IMR-90 (cell line): ENCODE measurements at regions not wholly inside any gene's neighbourhood (a gene's known extent, or its start where the extent isn't known, plus 50 kb on each side); places are given as distances from the start of the nearest gene placed in this dataset.

ENCODE experiments used
- ATAC-seq: fragments of 200-7000 bp; cut with Tn5 transposase; 2 replicates; pipeline ENCODE4 v1.9.1; 2020; ENCODE audit warnings: low read depth, mild to moderate bottlenecking, moderate library complexity
- BruUV-seq: library from RNA; stranded (reverse); fragments of 400-500 nt; replicated peaks from 2 replicates; lab custom pipeline; 2021; lab: Mats Ljungman, UMichigan
- CTCF ChIA-PET: fragments of 300-600 bp; formaldehyde crosslinking; extraction: SDS; loops from one replicate; lab custom pipeline; 2021; ENCODE audit warnings: antibody characterized with exemption; lab: Yijun Ruan, JAX
- POLR2A ChIA-PET: fragments of 300-600 bp; sonication (Branson Sonifier 250); formaldehyde crosslinking; loops from one replicate; lab custom pipeline; 2022; ENCODE audit warnings: antibody characterized with exemption; ENCODE audit not compliant: unreplicated experiment; lab: Charles Lee
- DNase-seq: peaks from one replicate; pipeline ENCODE4 v3.0.0; 2013
- H2AFZ ChIP-seq: replicated peaks from 2 replicates; pipeline ENCODE3; 2013; ENCODE audit warnings: low read length, mild to moderate bottlenecking; ENCODE audit not compliant: poor library complexity
- H2AK5ac ChIP-seq: 2 replicates; pipeline ENCODE4 v1.6.1; 2013; ENCODE audit warnings: low read depth, low read length, inconsistent platforms
- H2AK9ac ChIP-seq: replicated peaks from 2 replicates; pipeline ENCODE3; 2013; ENCODE audit warnings: mild to moderate bottlenecking, low read depth, low read length, moderate library complexity; ENCODE audit not compliant: poor library complexity
- H2BK120ac ChIP-seq: 2 replicates; pipeline ENCODE4 v1.6.1; 2013; ENCODE audit warnings: low read depth, low read length, inconsistent platforms
- H2BK15ac ChIP-seq: 3 replicates; pipeline ENCODE4 v1.6.1; 2013; ENCODE audit warnings: low read depth, low read length, inconsistent platforms
- H2BK20ac ChIP-seq: 2 replicates; pipeline ENCODE4 v1.6.1; 2013; ENCODE audit warnings: low read depth, mild to moderate bottlenecking, inconsistent platforms, low read length, moderate library complexity
- H2BK5ac ChIP-seq: 2 replicates; pipeline ENCODE4 v1.6.1; 2013; ENCODE audit warnings: mild to moderate bottlenecking, low read depth, low read length, inconsistent platforms; ENCODE audit not compliant: poor library complexity, severe bottlenecking
- H3K14ac ChIP-seq: replicated peaks from 2 replicates; pipeline ENCODE4 v1.6.1; 2013; ENCODE audit warnings: low read depth, low read length, inconsistent platforms
- H3K18ac ChIP-seq: 2 replicates; pipeline ENCODE4 v1.6.1; 2013; ENCODE audit warnings: low read depth, low read length, control low read depth
- H3K23ac ChIP-seq: 2 replicates; pipeline ENCODE4 v1.6.1; 2013; ENCODE audit warnings: low read depth, low read length, inconsistent platforms
- H3K27ac ChIP-seq: 2 replicates; pipeline ENCODE4 v1.5.1; 2013; ENCODE audit warnings: mild to moderate bottlenecking, control low read depth, low read length; ENCODE audit not compliant: insufficient read depth
- H3K27me3 ChIP-seq: 2 replicates; pipeline ENCODE4 v1.6.1; 2013; ENCODE audit warnings: low read length; ENCODE audit not compliant: control insufficient read depth, insufficient read depth
- H3K36me3 ChIP-seq: 2 replicates; pipeline ENCODE4 v1.6.1; 2013; ENCODE audit warnings: low read length, mixed read lengths; ENCODE audit not compliant: control insufficient read depth, insufficient read depth
- H3K4ac ChIP-seq: 2 replicates; pipeline ENCODE4 v1.6.1; 2013; ENCODE audit warnings: low read depth, low read length, inconsistent platforms
- H3K4me1 ChIP-seq: 2 replicates; pipeline ENCODE4 v1.6.1; 2013; ENCODE audit warnings: low read length, mixed read lengths; ENCODE audit not compliant: control insufficient read depth, insufficient read depth
- H3K4me2 ChIP-seq: 2 replicates; pipeline ENCODE4 v1.6.1; 2013; ENCODE audit warnings: low read depth, mild to moderate bottlenecking, control low read depth, low read length, moderate library complexity
- H3K4me3 ChIP-seq: 2 replicates; pipeline ENCODE4 v1.5.1; 2013; ENCODE audit warnings: low read depth, mild to moderate bottlenecking, control low read depth, low read length, moderate library complexity; ENCODE audit not compliant: insufficient read depth
- H3K56ac ChIP-seq: 2 replicates; pipeline ENCODE4 v1.6.1; 2013; ENCODE audit warnings: low read length, inconsistent platforms; ENCODE audit not compliant: insufficient read depth; ENCODE audit errors: extremely low read depth
- H3K79me1 ChIP-seq, 2 experiments: 2 replicates each; pipeline ENCODE4 v1.6.1; 2013; ENCODE audit warnings: low read length in 2 of 2, inconsistent platforms in 1 of 2, low read depth in 1 of 2
- H3K9ac ChIP-seq: 2 replicates; pipeline ENCODE4 v1.6.1; 2013; ENCODE audit warnings: low read depth, low read length, control low read depth
- H3K9me1 ChIP-seq: 2 replicates; pipeline ENCODE4 v1.6.1; 2013; ENCODE audit warnings: low read length, inconsistent platforms; ENCODE audit not compliant: insufficient read depth
- H3K9me3 ChIP-seq: 2 replicates; pipeline ENCODE4 v1.6.1; 2013; ENCODE audit warnings: low read length; ENCODE audit not compliant: control insufficient read depth, insufficient read depth
- H4K20me1 ChIP-seq: 2 replicates; pipeline ENCODE4 v1.6.1; 2013; ENCODE audit warnings: low read length, inconsistent platforms; ENCODE audit not compliant: insufficient read depth
- H4K5ac ChIP-seq: 2 replicates; pipeline ENCODE4 v1.6.1; 2013; ENCODE audit warnings: mild to moderate bottlenecking, low read depth, low read length, control low read depth
- H4K8ac ChIP-seq, 2 experiments: 2 replicates each; pipeline ENCODE4 v1.6.1; 2013; ENCODE audit warnings: low read depth in 2 of 2, low read length in 2 of 2, control low read depth in 1 of 2, inconsistent platforms in 1 of 2
- H4K91ac ChIP-seq: 2 replicates; pipeline ENCODE4 v1.6.1; 2013; ENCODE audit warnings: low read depth, low read length, inconsistent platforms; ENCODE audit not compliant: insufficient read depth
- BHLHE40 ChIP-seq: fragments of 150-350 bp; IDR thresholded peaks from 2 replicates; pipeline ENCODE4 v1.6.1; 2016; ENCODE audit warnings: mild to moderate bottlenecking, low read depth, low read length
- CEBPB ChIP-seq: IDR thresholded peaks from 2 replicates; pipeline ENCODE4 v1.6.1; 2012; ENCODE audit warnings: low read depth, low read length, improper control_type of control experiment
- CHD1 ChIP-seq: IDR thresholded peaks from 2 replicates; pipeline ENCODE4 v1.6.1; 2012; ENCODE audit warnings: low read depth, low read length, improper control_type of control experiment
- FOS ChIP-seq: fragments of 150-350 bp; IDR thresholded peaks from 2 replicates; pipeline ENCODE4 v1.6.1; 2016; ENCODE audit warnings: low read depth, low read length
- MAFK ChIP-seq: IDR thresholded peaks from 2 replicates; pipeline ENCODE4 v1.6.1; 2012; ENCODE audit warnings: low read depth, low read length, improper control_type of control experiment
- MAZ ChIP-seq: IDR thresholded peaks from 2 replicates; pipeline ENCODE4 v1.6.1; 2012; ENCODE audit warnings: low read depth, mild to moderate bottlenecking, low read length, improper control_type of control experiment, moderate library complexity, borderline replicate concordance
- MXI1 ChIP-seq: IDR thresholded peaks from 2 replicates; pipeline ENCODE4 v1.6.1; 2012; ENCODE audit warnings: low read depth, mild to moderate bottlenecking, low read length, moderate library complexity, borderline replicate concordance
- NFE2L2 ChIP-seq: fragments of 150-350 bp; IDR thresholded peaks from 2 replicates; pipeline ENCODE4 v1.6.1; 2016; ENCODE audit warnings: low read depth, mild to moderate bottlenecking, low read length
- POLR2A ChIP-seq: IDR thresholded peaks from 2 replicates; pipeline ENCODE4 v1.6.1; 2012; ENCODE audit warnings: mild to moderate bottlenecking, low read depth, low read length
- RAD21 ChIP-seq: IDR thresholded peaks from 2 replicates; pipeline ENCODE4 v1.6.1; 2012; ENCODE audit warnings: low read length, improper control_type of control experiment
- RCOR1 ChIP-seq: IDR thresholded peaks from 2 replicates; pipeline ENCODE4 v1.6.1; 2012; ENCODE audit warnings: mild to moderate bottlenecking, low read length, improper control_type of control experiment; ENCODE audit not compliant: insufficient replicate concordance
- RFX5 ChIP-seq: IDR thresholded peaks from 2 replicates; pipeline ENCODE4 v1.8.0; 2012; ENCODE audit warnings: low read depth, mild to moderate bottlenecking, low read length, moderate library complexity
- SMC3 ChIP-seq: fragments of 150-350 bp; IDR thresholded peaks from 2 replicates; pipeline ENCODE4 v1.6.1; 2016; ENCODE audit warnings: low read depth, mild to moderate bottlenecking, antibody characterized with exemption, low read length, moderate library complexity
- WGBS, 2 experiments: methylation state at CpG; one replicate each; pipeline versions ENCODE4 v1.1.5 to v1.1.7; 2013; ENCODE audit warnings: missing lambda C conversion rate in 2 of 2; ENCODE audit not compliant: insufficient read length in 1 of 2; ENCODE audit errors: extremely low coverage in 2 of 2; 5-methylcytosine and 5-hydroxymethylcytosine counted together
- dilution Hi-C: fragments of 300-500 bp; cut with HindIII; formaldehyde crosslinking; loops from one replicate; pipeline ENCODE4 v1.14.3; 2018; ENCODE audit warnings: low sequenced_read_pairs; ENCODE audit not compliant: unreplicated experiment
- in situ Hi-C: fragments of 300-500 bp; cut with MboI; formaldehyde crosslinking; loops from 3 replicates; pipeline ENCODE4 v1.14.3; 2019; ENCODE audit warnings: low sequenced_read_pairs, inconsistent platforms, mixed read lengths
- intact Hi-C: fragments of 100-400 bp; cut with micrococcal nuclease; formaldehyde crosslinking; loops from 2 replicates; pipeline ENCODE4 v1.10.0; 2022
- TF ChIP-seq, protein P1 (sequence below): fragments of 150-350 bp; IDR thresholded peaks from 2 replicates; pipeline ENCODE4 v1.6.1; 2016; ENCODE audit warnings: low read depth, mild to moderate bottlenecking, low read length, moderate library complexity, borderline replicate concordance
- TF ChIP-seq, protein P2 (sequence below): conservative IDR thresholded peaks from 2 replicates; pipeline ENCODE4 v1.5.1; 2012; ENCODE audit warnings: mild to moderate bottlenecking, low read depth, low read length, improper control_type of control experiment
- TF ChIP-seq, protein P3 (sequence below): fragments of 150-350 bp; IDR thresholded peaks from 2 replicates; pipeline ENCODE4 v1.6.1; 2017; ENCODE audit warnings: mild to moderate bottlenecking, antibody characterized with exemption, low read length, low read depth

DNA sequence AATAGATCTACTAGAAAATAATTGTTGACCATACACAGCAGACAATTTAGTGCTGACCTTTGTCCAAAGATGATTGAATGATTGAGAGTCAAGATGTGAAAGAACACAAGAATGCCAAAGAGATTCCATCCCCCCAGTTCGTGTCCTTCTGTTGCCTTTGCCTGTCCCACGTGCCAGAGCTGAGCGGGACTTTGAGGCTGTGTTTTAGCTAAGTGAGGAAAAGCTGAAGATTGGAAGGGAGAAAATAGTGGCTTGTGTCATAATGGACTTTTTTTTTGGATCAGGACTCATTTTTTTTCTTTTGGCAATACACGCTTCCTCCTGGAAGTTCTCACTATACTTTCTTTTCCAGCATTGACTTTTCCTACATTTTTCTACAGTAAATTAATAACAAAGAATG lies 206.6 kb upstream of the MDFIC2 start:
- POLR2A ChIA-PET: interaction anchor here (0.6 kb wide), 1 partner anchor 1123 kb away, joined by 3 read pairs; no protein-coding TSS in a partner anchor

More for the DNA sequence above, 206.6 kb upstream of the MDFIC2 start:
- H3K9me3 ChIP-seq: no peaks in the 10 kb centered on the region
- H3K9me1 ChIP-seq: no peaks in the 10 kb centered on the region
- no peak overlapping the region for H3K4me3 ChIP-seq
- no peaks in the 10 kb centered on the region for H4K20me1 ChIP-seq
- intact Hi-C loops (loop anchor here (10.0 kb wide), 1 partner anchor 444 kb away; no protein-coding TSS in a partner anchor), in situ Hi-C loops (no loop called here), dilution Hi-C loops (no loop called here)
- ATAC-seq (no peak), DNase-seq (no peak)
- H4K5ac ChIP-seq: no peak overlapping the region
- no peaks in the 10 kb centered on the region for H3K4me1 ChIP-seq
- no peak overlapping the region for H3K23ac ChIP-seq
- H2BK5ac ChIP-seq: no peak overlapping the region
- H3K4me2 ChIP-seq: no peak overlapping the region
- no peak overlapping the region for H4K91ac ChIP-seq
- no peak overlapping the region for H2AK9ac ChIP-seq
- H3K9ac ChIP-seq: no peak overlapping the region
- H3K14ac ChIP-seq: no peak overlapping the region
- no peaks in the 10 kb centered on the region for H3K79me1 ChIP-seq
- no peak overlapping the region for H3K18ac ChIP-seq
- no peak overlapping the region for H3K4ac ChIP-seq
- no peak overlapping the region for H2AK5ac ChIP-seq
- no peak overlapping the region for H2AFZ ChIP-seq
- no TSS peak for BruUV-seq
- CTCF ChIA-PET: no interaction called here
- H3K27ac ChIP-seq: no peak overlapping the region
- TF ChIP-seq, protein P1, sequence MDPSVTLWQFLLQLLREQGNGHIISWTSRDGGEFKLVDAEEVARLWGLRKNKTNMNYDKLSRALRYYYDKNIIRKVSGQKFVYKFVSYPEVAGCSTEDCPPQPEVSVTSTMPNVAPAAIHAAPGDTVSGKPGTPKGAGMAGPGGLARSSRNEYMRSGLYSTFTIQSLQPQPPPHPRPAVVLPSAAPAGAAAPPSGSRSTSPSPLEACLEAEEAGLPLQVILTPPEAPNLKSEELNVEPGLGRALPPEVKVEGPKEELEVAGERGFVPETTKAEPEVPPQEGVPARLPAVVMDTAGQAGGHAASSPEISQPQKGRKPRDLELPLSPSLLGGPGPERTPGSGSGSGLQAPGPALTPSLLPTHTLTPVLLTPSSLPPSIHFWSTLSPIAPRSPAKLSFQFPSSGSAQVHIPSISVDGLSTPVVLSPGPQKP: no peak
- TF ChIP-seq MAFK (no peak), NFE2L2 (no peak), RAD21 (no peak), SMC3 (no peak), CHD1 (no peak), MAZ (no peak), FOS (no peak), CEBPB (no peak), POLR2A (no peak), RFX5 (no peak), BHLHE40 (no peak), MXI1 (no peak), RCOR1 (no peak)
- TF ChIP-seq, protein P2, sequence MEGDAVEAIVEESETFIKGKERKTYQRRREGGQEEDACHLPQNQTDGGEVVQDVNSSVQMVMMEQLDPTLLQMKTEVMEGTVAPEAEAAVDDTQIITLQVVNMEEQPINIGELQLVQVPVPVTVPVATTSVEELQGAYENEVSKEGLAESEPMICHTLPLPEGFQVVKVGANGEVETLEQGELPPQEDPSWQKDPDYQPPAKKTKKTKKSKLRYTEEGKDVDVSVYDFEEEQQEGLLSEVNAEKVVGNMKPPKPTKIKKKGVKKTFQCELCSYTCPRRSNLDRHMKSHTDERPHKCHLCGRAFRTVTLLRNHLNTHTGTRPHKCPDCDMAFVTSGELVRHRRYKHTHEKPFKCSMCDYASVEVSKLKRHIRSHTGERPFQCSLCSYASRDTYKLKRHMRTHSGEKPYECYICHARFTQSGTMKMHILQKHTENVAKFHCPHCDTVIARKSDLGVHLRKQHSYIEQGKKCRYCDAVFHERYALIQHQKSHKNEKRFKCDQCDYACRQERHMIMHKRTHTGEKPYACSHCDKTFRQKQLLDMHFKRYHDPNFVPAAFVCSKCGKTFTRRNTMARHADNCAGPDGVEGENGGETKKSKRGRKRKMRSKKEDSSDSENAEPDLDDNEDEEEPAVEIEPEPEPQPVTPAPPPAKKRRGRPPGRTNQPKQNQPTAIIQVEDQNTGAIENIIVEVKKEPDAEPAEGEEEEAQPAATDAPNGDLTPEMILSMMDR: no peak
- TF ChIP-seq, protein P3, sequence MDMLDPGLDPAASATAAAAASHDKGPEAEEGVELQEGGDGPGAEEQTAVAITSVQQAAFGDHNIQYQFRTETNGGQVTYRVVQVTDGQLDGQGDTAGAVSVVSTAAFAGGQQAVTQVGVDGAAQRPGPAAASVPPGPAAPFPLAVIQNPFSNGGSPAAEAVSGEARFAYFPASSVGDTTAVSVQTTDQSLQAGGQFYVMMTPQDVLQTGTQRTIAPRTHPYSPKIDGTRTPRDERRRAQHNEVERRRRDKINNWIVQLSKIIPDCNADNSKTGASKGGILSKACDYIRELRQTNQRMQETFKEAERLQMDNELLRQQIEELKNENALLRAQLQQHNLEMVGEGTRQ: no peak
- no peak overlapping the region for H2BK15ac ChIP-seq
- H3K27me3 ChIP-seq: peaks cover 16% of the 10 kb centered on the region
- no peak overlapping the region for H3K56ac ChIP-seq
- no peak overlapping the region for H2BK120ac ChIP-seq
- no CpG with 5 or more reads among the region's 4 CpGs for WGBS, 2 experiments
- H2BK20ac ChIP-seq: no peak overlapping the region
- H4K8ac ChIP-seq: no peak overlapping the region
- no peaks in the 10 kb centered on the region for H3K36me3 ChIP-seq
